GM06990 (cell line): ENCODE measurements at regions not wholly inside any gene's neighbourhood (a gene's known extent, or its start where the extent isn't known, plus 50 kb on each side); places are given as distances from the start of the nearest gene placed in this dataset.

ENCODE experiments used
- DNase-seq: peaks from one replicate; pipeline ENCODE4 v3.0.0-alpha.2; 2011; ENCODE audit not compliant: insufficient read length; ENCODE audit errors: extremely low read depth
- H3K27me3 ChIP-seq: replicated peaks from 2 replicates; pipeline ENCODE4 v1.6.0; 2011; ENCODE audit warnings: low read length; ENCODE audit not compliant: control insufficient read depth, insufficient read depth
- H3K36me3 ChIP-seq: 2 replicates; pipeline ENCODE4 v1.5.1; 2011; ENCODE audit warnings: low read length; ENCODE audit not compliant: control insufficient read depth, insufficient read depth
- H3K4me3 ChIP-seq: replicated peaks from 2 replicates; pipeline ENCODE4 v1.5.1; 2011; ENCODE audit warnings: low read depth, mild to moderate bottlenecking, control low read depth, low read length
- TF ChIP-seq, protein P1 (sequence below): IDR thresholded peaks from 2 replicates; pipeline ENCODE4 v1.5.1; 2011; ENCODE audit warnings: low read length, control low read depth, mild to moderate bottlenecking, inconsistent platforms; ENCODE audit not compliant: insufficient read depth, poor library complexity, severe bottlenecking

DNA sequence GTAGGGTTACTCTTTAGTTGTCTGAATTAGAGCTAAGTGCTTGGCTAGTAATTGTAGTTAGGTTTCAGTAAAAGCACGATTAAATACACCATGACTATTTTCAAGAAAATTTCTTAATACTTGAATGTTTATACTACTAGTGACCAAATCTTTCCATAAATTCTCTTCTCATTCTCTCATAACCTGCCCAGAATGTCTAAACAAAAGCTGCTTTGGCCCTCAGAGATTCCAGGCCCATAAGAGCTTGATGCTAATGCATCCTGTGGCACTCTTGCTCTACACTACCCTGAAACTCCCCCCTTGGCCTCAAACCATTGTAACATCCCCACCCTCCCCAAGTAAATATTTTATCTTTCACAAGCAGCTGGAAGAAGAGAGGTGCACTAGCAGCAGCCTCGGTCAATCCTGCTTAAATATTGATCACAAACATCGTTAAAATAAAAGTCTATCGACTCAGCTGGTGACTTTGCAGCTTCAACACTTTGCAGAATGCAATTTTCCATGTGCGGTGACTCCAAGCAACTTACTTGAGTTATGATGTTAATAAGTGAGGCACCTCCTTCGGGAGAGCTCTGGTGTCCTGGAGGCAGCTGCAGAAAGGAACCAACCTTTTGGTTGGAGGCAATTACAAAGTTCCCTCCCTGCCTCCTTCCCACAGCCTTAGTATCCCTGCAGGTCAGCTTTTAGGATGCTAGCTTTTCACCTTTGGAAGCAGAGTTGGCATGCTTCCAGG is 315.6 kb upstream of the PLXNA2 start:
- no peaks in the 10 kb centered on the region for H3K27me3 ChIP-seq
- no peak overlapping the region for H3K4me3 ChIP-seq
- TF ChIP-seq, protein P1, sequence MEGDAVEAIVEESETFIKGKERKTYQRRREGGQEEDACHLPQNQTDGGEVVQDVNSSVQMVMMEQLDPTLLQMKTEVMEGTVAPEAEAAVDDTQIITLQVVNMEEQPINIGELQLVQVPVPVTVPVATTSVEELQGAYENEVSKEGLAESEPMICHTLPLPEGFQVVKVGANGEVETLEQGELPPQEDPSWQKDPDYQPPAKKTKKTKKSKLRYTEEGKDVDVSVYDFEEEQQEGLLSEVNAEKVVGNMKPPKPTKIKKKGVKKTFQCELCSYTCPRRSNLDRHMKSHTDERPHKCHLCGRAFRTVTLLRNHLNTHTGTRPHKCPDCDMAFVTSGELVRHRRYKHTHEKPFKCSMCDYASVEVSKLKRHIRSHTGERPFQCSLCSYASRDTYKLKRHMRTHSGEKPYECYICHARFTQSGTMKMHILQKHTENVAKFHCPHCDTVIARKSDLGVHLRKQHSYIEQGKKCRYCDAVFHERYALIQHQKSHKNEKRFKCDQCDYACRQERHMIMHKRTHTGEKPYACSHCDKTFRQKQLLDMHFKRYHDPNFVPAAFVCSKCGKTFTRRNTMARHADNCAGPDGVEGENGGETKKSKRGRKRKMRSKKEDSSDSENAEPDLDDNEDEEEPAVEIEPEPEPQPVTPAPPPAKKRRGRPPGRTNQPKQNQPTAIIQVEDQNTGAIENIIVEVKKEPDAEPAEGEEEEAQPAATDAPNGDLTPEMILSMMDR = no peak
- DNase-seq = no peak
- no peaks in the 10 kb centered on the region for H3K36me3 ChIP-seq

DNA sequence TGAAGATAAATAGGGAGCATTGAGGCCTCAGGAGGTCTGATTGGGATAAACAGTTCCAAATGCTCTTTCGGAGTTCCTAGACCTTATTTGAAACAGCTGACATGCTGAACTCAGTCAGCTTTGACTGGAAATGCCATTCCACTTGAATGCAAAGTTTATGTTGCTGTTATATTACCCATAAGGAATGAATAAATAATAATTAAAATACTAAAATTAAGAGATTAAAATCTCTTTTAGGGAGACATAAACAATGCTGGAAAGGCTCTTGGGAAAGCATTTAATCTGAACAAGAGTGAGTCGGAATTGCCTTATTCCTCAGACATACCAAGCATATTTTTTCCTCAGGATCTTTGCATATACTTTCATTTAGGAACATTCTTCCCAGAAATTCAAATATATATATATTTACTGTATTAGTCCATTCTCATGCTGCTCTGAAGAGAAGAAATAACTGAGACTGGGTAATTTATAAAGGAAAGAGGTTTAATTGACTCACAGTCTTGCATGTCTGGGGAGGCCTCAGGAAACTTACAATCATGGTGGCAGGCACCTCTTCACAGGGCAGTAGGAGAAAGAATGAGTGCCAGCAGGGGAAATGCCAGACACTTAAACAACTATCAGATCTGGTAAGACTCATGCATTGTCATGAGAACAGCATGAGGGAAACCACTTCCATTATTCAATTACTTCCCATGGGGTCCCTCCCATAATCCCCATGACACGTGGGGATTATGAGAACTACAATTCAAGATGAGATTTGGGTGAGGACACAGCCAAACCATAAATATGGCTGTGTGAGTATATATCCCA is 318.2 kb upstream of the PLXNA2 start:
- no peak for DNase-seq
- Histone ChIP-seq H3K36me3 (no peaks in the 10 kb centered on the region), H3K27me3 (no peaks in the 10 kb centered on the region), H3K4me3 (no peak overlapping the region)
- TF ChIP-seq, protein P1 = no peak

DNA sequence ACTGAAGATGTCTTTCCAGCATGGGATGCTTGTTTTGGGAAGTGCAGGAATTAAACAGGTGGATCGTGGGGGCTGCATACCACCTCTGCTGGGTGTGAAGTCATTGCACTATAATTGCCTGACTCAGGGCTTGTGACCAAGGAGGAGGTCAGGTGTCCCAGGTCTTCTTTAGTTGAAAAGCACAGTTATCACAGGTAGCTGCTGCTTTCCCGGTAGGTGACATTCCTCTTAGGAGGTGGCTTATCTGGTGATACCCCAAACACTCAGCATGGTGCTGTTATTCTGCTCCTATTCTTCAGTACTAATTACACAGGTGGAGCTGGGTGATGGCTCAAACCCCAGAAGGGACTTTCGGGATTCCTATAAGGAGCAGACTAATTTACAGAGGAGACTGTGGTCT is 320.3 kb upstream of the PLXNA2 start:
- H3K27me3 ChIP-seq = no peaks in the 10 kb centered on the region

DNA sequence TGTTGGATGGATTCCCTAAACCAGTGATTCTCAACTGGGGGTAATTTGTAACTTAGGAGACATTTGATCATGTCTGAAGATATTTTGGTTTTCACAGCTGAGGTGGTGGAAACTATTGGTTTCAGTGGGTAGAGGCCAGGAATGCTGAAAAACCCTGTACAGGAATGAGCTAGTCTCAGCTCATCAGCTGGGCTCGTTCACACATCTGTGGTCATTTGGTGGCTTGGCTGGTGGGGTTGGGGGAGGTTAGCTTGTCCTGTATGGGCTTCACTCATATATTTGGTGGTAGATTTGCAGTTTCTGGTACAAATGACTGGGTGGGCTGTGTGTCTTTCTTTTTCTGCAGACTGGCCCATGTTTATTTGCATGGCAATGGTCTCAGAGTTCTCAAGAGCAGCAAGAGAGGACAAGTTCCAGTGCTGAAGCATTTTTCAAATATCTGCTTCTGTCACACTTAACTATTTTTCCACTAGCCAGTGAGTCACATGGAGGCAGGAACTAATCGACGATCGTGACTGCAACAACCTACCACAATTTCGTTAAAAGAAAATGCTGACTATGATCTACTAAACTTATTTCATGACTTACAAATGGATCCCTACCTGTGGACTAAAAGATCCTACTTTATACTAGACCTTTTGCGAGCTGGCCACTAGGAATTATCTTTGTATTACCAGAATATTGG is 321.7 kb upstream of the PLXNA2 start:
- TF ChIP-seq, protein P1 = no peak
- Histone ChIP-seq H3K27me3 (no peaks in the 10 kb centered on the region), H3K4me3 (no peak overlapping the region), H3K36me3 (no peaks in the 10 kb centered on the region)
- DNase-seq = no peak

More for the DNA sequence above, 320.3 kb upstream of the PLXNA2 start:
- no peaks in the 10 kb centered on the region for H3K36me3 ChIP-seq
- H3K4me3 ChIP-seq = no peak overlapping the region
- TF ChIP-seq, protein P1 = no peak
- DNase-seq = no peak

DNA sequence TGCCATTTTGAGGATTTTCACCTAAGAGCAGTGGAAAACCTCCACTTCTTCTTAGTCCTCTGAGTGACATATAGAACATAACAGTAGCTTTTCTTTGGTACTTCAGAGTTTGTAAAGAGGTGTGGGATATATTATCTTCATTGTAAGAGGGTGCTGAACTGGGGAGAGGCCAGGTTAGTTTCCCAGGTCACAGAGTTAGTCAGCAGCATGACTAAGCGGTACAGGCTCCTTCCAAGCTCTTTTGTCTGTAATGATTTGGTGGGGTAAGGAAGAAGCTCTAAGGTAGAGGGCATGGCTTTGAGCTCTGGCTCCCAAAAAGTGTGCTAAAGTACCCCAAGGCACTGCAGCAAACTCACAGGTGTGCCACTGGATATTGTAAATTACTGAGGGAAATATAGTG is 325.0 kb upstream of the PLXNA2 start:
- Histone ChIP-seq H3K36me3 (no peaks in the 10 kb centered on the region), H3K4me3 (no peak overlapping the region), H3K27me3 (no peaks in the 10 kb centered on the region)
- TF ChIP-seq, protein P1 = no peak
- DNase-seq = no peak
